ENCODE measurements at regions not wholly inside any gene's neighbourhood (a gene's known extent, or its start where the extent isn't known, plus 50 kb on each side); places are given as distances from the start of the nearest gene placed in this dataset.

- H3K36me3 ChIP-seq: no peaks in the 10 kb centered on the region
- no peak overlapping the region for H3K4me3 ChIP-seq
- H3K27ac ChIP-seq: no peak overlapping the region
- WGBS, 2 donors: 82 to 83% methylated on average over 1 of the region's 1 CpG
- no peaks in the 10 kb centered on the region for H3K27me3 ChIP-seq
- intact Hi-C loops (cut with DNase I): no loop called here
- no peak for DNase-seq
- peaks cover 0 to 24% (median 0%) of the 10 kb centered on the region in 3 donors for H3K9me3 ChIP-seq
- no peak for TF ChIP-seq CTCF (IDR thresholded peaks at IDR 0.05)
- no peak for TF ChIP-seq POLR2A (IDR thresholded peaks at IDR 0.05)
- H3K4me1 ChIP-seq: no peaks in the 10 kb centered on the region
Observed at GRCh38 chr2:6497048-6497447, 368.7 kb downstream of the CMPK2 start.

- peaks cover 0 to 23% (median 0%) of the 10 kb centered on the region in 3 donors for H3K9me3 ChIP-seq
- DNase-seq: no peak
- intact Hi-C loops (cut with DNase I): no loop called here
- H3K27ac ChIP-seq: no peak overlapping the region
- no peaks in the 10 kb centered on the region for H3K4me1 ChIP-seq
- 83 to 96% methylated on average over 6 of the region's 6 CpGs for WGBS, 2 donors
- H3K27me3 ChIP-seq: no peaks in the 10 kb centered on the region
- H3K4me3 ChIP-seq: no peak overlapping the region
- H3K36me3 ChIP-seq: no peaks in the 10 kb centered on the region
- TF ChIP-seq POLR2A (IDR thresholded peaks at IDR 0.05) (no peak), CTCF (IDR thresholded peaks at IDR 0.05) (no peak)
Observed at GRCh38 chr2:6498841-6499240, 366.9 kb downstream of the CMPK2 start.

- H3K27ac ChIP-seq: no peak overlapping the region
- WGBS, 2 donors: 82 to 87% methylated on average over 2 of the region's 2 CpGs
- H3K27me3 ChIP-seq: no peaks in the 10 kb centered on the region
- H3K4me3 ChIP-seq: no peak overlapping the region
- no peaks in the 10 kb centered on the region for H3K36me3 ChIP-seq
- TF ChIP-seq CTCF (IDR thresholded peaks at IDR 0.05) (no peak), POLR2A (IDR thresholded peaks at IDR 0.05) (no peak)
- DNase-seq: no peak
- H3K9me3 ChIP-seq: peaks cover 0 to 15% (median 0%) of the 10 kb centered on the region in 3 donors
- intact Hi-C loops (cut with DNase I): no loop called here
- no peaks in the 10 kb centered on the region for H3K4me1 ChIP-seq
Observed at GRCh38 chr2:6499691-6500090, 366.0 kb downstream of the CMPK2 start.

GRCh38 chr2:6506361-6506794, 359.3 kb downstream of the CMPK2 start:
- no peak for DNase-seq
- TF ChIP-seq CTCF (IDR thresholded peaks at IDR 0.05): no peak
- TF ChIP-seq POLR2A (IDR thresholded peaks at IDR 0.05): no peak
- Histone ChIP-seq H3K27me3 (no peaks in the 10 kb centered on the region), H3K36me3 (no peaks in the 10 kb centered on the region), H3K4me3 (no peak overlapping the region), H3K9me3 (no peaks in the 10 kb centered on the region), H3K4me1 (no peaks in the 10 kb centered on the region), H3K27ac (no peak overlapping the region)
- 31 to 35% methylated on average over 5 to 6 of the region's 6 CpGs for WGBS, 2 donors
- intact Hi-C loops (cut with DNase I): no loop called here

- Histone ChIP-seq H3K27me3 (no peaks in the 10 kb centered on the region), H3K9me3 (no peaks in the 10 kb centered on the region), H3K27ac (no peak overlapping the region), H3K4me1 (no peaks in the 10 kb centered on the region), H3K36me3 (no peaks in the 10 kb centered on the region), H3K4me3 (no peak overlapping the region)
- TF ChIP-seq CTCF (IDR thresholded peaks at IDR 0.05) (no peak), POLR2A (IDR thresholded peaks at IDR 0.05) (no peak)
- intact Hi-C loops (cut with DNase I): no loop called here
- 62 to 66% methylated on average over 6 of the region's 6 CpGs for WGBS, 2 donors
- DNase-seq: no peak
Observed at GRCh38 chr2:6506859-6507258, 358.8 kb downstream of the CMPK2 start.

All from esophagus squamous epithelium (tissue), 5 donors.